ENCODE measurements at regions not wholly inside any gene's neighbourhood (a gene's known extent, or its start where the extent isn't known, plus 50 kb on each side); places are given as distances from the start of the nearest gene placed in this dataset.

GRCh38 chr13:105240371-105240770 lies 1295.1 kb downstream of the EFNB2 start:
- no peak overlapping the region for H3K27ac ChIP-seq (ENCODE audit: extremely low read depth, low read depth, low read length)
- H3K4me1 ChIP-seq (ENCODE audit: control insufficient read depth, insufficient read depth, low read length) = no peaks in the 10 kb centered on the region
- POLR2A ChIA-PET = no interaction called here
- TF ChIP-seq ZNF664 (tag by site-specific recombination; IDR thresholded peaks at IDR 0.05) = no peak
- TF ChIP-seq ZNF354C (tag by site-specific recombination; IDR thresholded peaks at IDR 0.05; ENCODE audit: borderline replicate concordance, low read depth) = no peak
- TF ChIP-seq, protein P1, sequence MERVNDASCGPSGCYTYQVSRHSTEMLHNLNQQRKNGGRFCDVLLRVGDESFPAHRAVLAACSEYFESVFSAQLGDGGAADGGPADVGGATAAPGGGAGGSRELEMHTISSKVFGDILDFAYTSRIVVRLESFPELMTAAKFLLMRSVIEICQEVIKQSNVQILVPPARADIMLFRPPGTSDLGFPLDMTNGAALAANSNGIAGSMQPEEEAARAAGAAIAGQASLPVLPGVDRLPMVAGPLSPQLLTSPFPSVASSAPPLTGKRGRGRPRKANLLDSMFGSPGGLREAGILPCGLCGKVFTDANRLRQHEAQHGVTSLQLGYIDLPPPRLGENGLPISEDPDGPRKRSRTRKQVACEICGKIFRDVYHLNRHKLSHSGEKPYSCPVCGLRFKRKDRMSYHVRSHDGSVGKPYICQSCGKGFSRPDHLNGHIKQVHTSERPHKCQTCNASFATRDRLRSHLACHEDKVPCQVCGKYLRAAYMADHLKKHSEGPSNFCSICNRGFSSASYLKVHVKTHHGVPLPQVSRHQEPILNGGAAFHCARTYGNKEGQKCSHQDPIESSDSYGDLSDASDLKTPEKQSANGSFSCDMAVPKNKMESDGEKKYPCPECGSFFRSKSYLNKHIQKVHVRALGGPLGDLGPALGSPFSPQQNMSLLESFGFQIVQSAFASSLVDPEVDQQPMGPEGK (tag by site-specific recombination; IDR thresholded peaks at IDR 0.05) = no peak
- no peaks in the 10 kb centered on the region for H3K36me3 ChIP-seq (ENCODE audit: control insufficient read depth in 2 of 2, insufficient read depth in 1 of 2, low read length in 2 of 2)
- no peak overlapping the region for H3K4me3 ChIP-seq (ENCODE audit: low read depth, low read length)
- CTCF ChIA-PET = no interaction called here
- H3K9me3 ChIP-seq (ENCODE audit: control insufficient read depth, insufficient read depth, low read depth, low read length) = no peaks in the 10 kb centered on the region

- H3K4me1 ChIP-seq (ENCODE audit: control insufficient read depth, insufficient read depth, low read length) = no peaks in the 10 kb centered on the region
- TF ChIP-seq ZNF660 (tag by site-specific recombination; IDR thresholded peaks at IDR 0.05) (no peak), ZNF76 (tag by site-specific recombination; IDR thresholded peaks at IDR 0.05; ENCODE audit: borderline replicate concordance, low read depth) (no peak), ZNF391 (tag by site-specific recombination; IDR thresholded peaks at IDR 0.05; ENCODE audit: borderline replicate concordance, low read depth) (no peak), ZNF549 (tag by site-specific recombination; IDR thresholded peaks at IDR 0.05) (no peak), ZNF292 (tag by site-specific recombination; IDR thresholded peaks at IDR 0.05; ENCODE audit: borderline replicate concordance, low read depth) (no peak), ZNF114 (tag by site-specific recombination; IDR thresholded peaks at IDR 0.05) (no peak), OVOL3 (tag by site-specific recombination; IDR thresholded peaks at IDR 0.05) (no peak), ZNF747 (tag by site-specific recombination; IDR thresholded peaks at IDR 0.05) (no peak), ZSCAN30 (tag by site-specific recombination; IDR thresholded peaks at IDR 0.05) (no peak), ZBTB6 (tag by site-specific recombination; IDR thresholded peaks at IDR 0.05) (no peak)
- TF ChIP-seq, protein P2, sequence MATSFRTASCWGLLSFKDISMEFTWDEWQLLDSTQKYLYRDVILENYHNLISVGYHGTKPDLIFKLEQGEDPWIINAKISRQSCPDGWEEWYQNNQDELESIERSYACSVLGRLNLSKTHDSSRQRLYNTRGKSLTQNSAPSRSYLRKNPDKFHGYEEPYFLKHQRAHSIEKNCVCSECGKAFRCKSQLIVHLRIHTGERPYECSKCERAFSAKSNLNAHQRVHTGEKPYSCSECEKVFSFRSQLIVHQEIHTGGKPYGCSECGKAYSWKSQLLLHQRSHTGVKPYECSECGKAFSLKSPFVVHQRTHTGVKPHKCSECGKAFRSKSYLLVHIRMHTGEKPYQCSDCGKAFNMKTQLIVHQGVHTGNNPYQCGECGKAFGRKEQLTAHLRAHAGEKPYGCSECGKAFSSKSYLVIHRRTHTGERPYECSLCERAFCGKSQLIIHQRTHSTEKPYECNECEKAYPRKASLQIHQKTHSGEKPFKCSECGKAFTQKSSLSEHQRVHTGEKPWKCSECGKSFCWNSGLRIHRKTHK (tag by site-specific recombination; IDR thresholded peaks at IDR 0.05) = no peak
- H3K4me3 ChIP-seq (ENCODE audit: low read depth, low read length) = no peak overlapping the region
- CTCF ChIA-PET = no interaction called here
- POLR2A ChIA-PET = no interaction called here
- H3K27ac ChIP-seq (ENCODE audit: extremely low read depth, low read depth, low read length) = no peak overlapping the region
- H3K36me3 ChIP-seq (ENCODE audit: control insufficient read depth in 2 of 2, insufficient read depth in 1 of 2, low read length in 2 of 2) = no peaks in the 10 kb centered on the region
- no peaks in the 10 kb centered on the region for H3K9me3 ChIP-seq (ENCODE audit: control insufficient read depth, insufficient read depth, low read depth, low read length)
Observed at GRCh38 chr13:105232439-105232838, 1303.0 kb downstream of the EFNB2 start.

DNA sequence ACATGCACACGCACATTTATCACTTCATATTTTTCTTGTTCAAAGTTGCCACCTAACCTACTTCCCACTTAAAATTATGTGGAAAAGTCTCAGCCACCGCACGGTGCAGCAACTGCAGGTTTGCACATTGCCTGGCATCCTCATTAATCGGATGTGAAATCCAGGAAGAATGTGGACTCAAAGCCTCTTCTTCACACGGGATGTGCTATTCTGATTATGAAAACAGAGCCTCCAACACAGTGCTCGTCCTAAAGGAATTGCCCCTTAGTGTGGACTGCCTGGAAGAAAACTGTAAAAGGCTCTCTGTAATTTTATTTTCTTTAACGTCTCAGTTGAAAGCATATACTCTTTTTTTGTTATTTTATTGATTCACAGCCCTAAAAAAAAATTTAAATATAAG lies 1303.5 kb downstream of the EFNB2 start:
- no peaks in the 10 kb centered on the region for H3K36me3 ChIP-seq (ENCODE audit: control insufficient read depth in 2 of 2, insufficient read depth in 1 of 2, low read length in 2 of 2)
- no peak overlapping the region for H3K4me3 ChIP-seq (ENCODE audit: low read depth, low read length)
- POLR2A ChIA-PET = no interaction called here
- no peaks in the 10 kb centered on the region for H3K4me1 ChIP-seq (ENCODE audit: control insufficient read depth, insufficient read depth, low read length)
- no peaks in the 10 kb centered on the region for H3K9me3 ChIP-seq (ENCODE audit: control insufficient read depth, insufficient read depth, low read depth, low read length)
- CTCF ChIA-PET = no interaction called here
- no peak overlapping the region for H3K27ac ChIP-seq (ENCODE audit: extremely low read depth, low read depth, low read length)
- TF ChIP-seq MYNN (tag by site-specific recombination; IDR thresholded peaks at IDR 0.05; ENCODE audit: borderline replicate concordance) (no peak), ZNF549 (tag by site-specific recombination; IDR thresholded peaks at IDR 0.05) (no peak), SCRT1 (tag by site-specific recombination; IDR thresholded peaks at IDR 0.05; ENCODE audit: borderline replicate concordance) (no peak), ZNF518A (tag by site-specific recombination; conservative IDR thresholded peaks at IDR 0.05; ENCODE audit: low read depth) (no peak), ZNF692 (tag by site-specific recombination; IDR thresholded peaks at IDR 0.05) (no peak), ZNF404 (tag by site-specific recombination; IDR thresholded peaks at IDR 0.05) (no peak), REPIN1 (tag by site-specific recombination; IDR thresholded peaks at IDR 0.05; ENCODE audit: low read depth) (no peak), ZBTB17 (tag by site-specific recombination; IDR thresholded peaks at IDR 0.05) (no peak)
